ENCODE measurements at regions not wholly inside any gene's neighbourhood (a gene's known extent, or its start where the extent isn't known, plus 50 kb on each side); places are given as distances from the start of the nearest gene placed in this dataset.

DNA sequence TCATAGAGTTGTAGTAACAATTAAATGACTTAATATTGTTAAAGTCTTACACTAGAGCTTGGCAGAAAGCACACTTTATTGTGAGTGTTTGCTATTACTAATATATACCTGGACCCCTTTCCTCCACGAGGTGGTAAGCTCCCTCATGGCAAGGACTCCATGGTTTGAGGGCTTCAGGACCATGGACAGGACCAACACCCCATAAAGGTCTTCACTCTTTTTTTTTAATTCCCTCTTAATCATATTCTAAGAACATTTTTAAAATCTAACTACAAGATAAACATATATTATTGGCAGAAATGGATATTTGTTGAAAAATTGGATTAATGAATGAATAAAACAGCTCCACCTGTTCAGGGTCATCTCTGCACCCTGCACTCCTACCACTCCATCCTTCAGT, 154.5 kb downstream of the CBLN1 start:
- DNase-seq (ENCODE audit: low read depth): no peak

GRCh38 chr16:49121636-49122035, 160.0 kb downstream of the CBLN1 start:
- DNase-seq (ENCODE audit: low read depth): no peak

- no peak for DNase-seq (ENCODE audit: low read depth)
Observed at GRCh38 chr16:49120631-49121030, 161.0 kb downstream of the CBLN1 start.

GRCh38 chr16:49116873-49117272, 164.8 kb downstream of the CBLN1 start:
- DNase-seq (ENCODE audit: low read depth): no peak

- DNase-seq (ENCODE audit: low read depth): no peak
Observed at GRCh38 chr16:49115956-49116355, 165.7 kb downstream of the CBLN1 start.

DNA sequence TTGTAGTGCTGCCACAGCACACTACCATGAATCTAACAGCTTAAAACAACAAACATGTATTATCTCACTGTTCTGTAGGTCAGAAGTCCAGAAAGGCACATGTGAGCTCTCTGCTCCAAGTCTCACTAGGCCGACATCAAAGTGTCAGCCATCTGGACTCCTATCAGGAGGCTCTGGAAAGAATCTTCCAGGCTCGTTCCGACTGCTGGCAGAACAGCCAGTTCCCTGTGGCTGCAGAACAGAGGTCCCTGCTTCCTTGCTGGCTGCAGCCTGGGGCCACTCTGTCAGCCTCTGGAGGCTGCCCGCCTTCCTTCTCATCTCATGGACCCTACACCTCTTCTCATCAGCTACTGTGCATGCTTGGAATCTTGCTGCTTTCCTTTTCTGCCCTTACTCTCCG, 168.9 kb downstream of the CBLN1 start:
- no peak for DNase-seq (ENCODE audit: low read depth)

DNA sequence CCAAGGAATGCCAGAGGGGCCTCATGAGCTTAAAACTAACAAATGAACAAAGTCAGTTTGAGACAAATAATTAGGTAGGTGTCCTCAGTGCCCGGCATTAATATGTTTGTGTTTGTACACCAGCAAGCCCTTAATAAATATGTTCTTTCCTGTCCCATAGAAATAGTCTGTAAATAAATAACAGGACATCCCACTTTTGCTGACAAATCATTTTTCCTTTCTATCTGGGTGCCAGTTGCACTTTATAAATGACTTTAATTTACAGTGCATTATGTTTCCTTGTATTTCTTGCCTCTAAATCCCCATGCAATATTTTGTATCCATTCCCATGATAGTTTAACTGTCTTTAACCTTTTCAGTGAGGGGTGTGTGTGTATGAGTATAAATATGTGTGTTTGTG, 170.3 kb downstream of the CBLN1 start:
- DNase-seq (ENCODE audit: low read depth): no peak

DNA sequence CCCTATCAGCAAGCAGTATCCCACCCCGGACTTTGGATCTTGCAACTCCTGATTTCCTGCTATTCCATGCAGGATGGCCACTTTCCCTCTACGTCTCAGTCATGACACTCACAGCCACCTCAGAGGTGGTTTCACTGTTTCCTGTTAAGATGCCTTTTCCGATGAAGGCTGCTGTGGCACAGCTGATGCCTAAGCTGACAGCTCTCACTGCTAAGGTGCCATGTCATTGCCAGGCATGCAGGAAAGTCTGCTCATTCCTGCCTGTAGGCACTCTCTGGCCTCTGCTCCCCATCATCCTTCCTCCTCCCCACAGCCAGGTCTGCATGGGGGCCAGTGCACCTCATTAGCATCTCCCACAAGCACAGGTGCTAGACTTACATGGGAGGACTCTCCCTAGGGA, 173.0 kb downstream of the CBLN1 start:
- DNase-seq (ENCODE audit: low read depth): no peak

DNA sequence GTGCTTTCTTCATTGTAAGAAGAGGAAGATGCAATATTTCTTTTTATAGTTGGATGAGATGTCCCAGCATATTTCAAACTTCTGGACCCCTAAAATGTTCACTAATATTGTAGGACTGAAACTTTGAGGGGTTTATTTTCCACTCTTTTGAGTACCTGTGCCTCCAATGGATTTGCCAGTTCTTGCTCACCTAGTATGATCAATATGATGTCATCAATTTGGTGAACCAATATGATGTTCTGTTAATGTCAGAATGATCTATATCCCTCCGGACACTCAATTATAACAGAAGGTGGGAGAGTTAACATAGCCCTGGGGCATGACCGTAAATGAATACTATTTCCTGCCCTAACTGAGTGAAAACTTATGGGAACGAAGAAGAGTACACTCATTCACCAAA, 178.3 kb downstream of the CBLN1 start:
- DNase-seq (ENCODE audit: low read depth): no peak

GRCh38 chr16:49101997-49102396, 179.6 kb downstream of the CBLN1 start:
- no peak for DNase-seq (ENCODE audit: low read depth)

DNA sequence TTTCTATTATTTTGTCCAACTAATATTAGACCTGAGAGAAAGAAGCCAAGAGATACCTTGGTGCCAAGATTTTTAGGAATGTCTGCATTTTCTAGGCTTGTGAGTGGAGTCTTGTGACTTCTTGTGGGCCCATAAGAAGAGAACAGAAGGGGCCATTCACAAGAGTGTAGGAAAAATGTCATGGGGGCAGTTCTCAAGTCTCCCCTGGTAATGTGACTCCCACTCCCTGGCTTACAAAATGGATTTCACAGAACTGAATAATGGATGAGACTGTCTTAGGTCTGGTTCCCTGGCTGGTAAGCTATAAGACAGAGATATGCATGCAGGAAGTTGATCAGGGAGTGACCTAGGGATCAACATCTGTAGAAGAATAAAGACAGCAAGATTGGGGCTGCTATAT, 181.3 kb downstream of the CBLN1 start:
- DNase-seq (ENCODE audit: low read depth): no peak

DNA sequence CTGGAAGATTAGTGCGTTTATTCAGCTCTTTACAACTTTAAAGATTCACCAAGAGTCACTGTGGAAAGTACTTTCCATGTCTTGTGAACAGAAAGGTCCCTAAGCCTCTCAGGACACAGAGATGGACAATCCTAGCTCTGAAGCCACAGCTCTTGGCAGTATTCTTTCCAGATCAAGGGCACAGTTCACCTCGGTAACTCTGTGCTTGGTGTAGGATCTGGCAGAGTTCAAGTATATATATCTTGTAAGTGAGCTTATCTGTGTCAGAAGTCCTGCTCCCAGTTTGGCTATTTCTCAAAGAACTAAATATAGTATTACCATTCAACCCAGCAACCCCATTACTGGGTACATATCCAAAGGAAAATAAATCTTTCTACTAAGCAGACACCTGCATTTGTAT, 183.7 kb downstream of the CBLN1 start:
- DNase-seq (ENCODE audit: low read depth): no peak

- DNase-seq (ENCODE audit: low read depth): no peak
Observed at GRCh38 chr16:49096176-49096945, 185.3 kb downstream of the CBLN1 start.

- DNase-seq (ENCODE audit: low read depth): no peak
Observed at GRCh38 chr16:49095539-49095938, 186.1 kb downstream of the CBLN1 start.

DNA sequence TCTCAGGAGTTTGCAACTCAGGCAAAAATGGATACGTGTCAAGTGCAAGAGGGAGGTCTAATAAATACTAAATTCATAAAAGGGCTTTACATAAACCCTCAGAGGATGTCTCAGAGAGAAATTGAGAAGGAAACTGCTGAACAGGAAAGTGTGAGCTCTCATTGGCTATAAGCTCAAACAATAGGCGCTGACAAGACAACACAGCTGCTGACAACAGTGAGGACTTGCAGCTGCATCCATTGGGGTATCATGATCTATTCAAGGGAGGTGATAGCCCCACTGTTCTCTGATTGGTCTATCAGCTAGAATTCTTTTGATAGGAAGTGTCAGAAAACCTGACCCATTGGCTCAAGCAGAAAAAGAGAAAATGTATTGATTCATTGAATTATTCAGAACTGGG, 187.2 kb downstream of the CBLN1 start:
- DNase-seq (ENCODE audit: low read depth): no peak

DNA sequence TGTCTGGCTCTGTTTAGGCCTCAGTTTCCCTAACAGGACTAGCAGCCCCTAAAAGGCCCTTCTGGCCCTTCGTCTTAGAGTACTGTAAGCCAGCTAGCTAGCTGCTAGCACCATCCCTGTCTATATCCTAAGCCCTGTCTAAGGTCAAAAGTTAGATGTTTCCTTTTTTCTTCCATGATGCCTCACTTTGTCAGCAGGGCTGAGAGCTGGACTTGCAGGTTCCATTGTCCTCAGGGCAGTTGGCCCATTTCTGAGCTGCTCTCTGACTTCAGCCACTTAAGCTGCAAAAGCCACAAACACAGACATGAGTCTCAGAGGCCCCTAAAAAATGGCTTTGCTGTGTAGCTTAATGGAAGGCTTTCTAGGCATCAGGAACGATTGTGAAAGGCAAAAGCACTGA, 187.7 kb downstream of the CBLN1 start:
- DNase-seq (ENCODE audit: low read depth): no peak

GRCh38 chr16:49092704-49093103, 188.9 kb downstream of the CBLN1 start:
- no peak for DNase-seq (ENCODE audit: low read depth)

- no peak for DNase-seq (ENCODE audit: low read depth)
Observed at GRCh38 chr16:49089533-49089932, 192.1 kb downstream of the CBLN1 start.

DNA sequence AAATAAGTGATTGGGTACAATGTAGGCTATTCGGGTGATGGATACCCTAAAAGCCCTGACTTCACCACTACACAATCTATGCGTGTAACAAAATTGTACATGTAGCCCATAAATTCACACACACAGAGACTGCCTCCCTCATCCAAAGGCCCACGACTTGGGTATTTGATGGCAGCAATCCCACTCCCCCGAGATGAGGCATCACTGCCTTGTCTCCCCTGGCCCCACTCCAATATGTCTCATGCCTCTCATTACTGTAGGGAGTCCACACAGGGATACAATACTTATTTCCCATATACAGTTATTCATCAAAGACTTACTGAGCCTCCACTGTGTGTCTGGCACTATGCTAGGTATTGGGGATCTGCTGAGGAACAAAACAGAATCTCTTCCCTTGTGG, 192.6 kb downstream of the CBLN1 start:
- no peak for DNase-seq (ENCODE audit: low read depth)

DNA sequence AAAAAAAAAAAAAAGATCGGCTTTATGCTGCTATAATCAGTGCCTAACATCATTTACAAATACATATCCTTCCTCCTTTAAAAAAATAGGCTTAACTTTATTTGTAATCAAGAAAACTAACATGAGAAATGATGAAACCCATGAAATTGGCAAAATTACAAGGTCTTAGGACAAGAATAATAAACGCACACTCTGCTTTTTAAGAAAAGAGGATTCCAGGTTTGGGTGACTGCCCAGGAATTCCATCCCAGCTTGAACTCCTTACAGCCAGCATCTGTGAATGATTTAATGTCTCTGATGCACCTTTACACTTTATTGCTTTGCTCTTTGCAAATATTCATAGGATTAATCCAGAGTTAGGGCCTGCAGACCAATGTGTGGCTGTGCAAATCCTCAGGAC, 196.0 kb downstream of the CBLN1 start:
- no peak for DNase-seq (ENCODE audit: low read depth)

DNA sequence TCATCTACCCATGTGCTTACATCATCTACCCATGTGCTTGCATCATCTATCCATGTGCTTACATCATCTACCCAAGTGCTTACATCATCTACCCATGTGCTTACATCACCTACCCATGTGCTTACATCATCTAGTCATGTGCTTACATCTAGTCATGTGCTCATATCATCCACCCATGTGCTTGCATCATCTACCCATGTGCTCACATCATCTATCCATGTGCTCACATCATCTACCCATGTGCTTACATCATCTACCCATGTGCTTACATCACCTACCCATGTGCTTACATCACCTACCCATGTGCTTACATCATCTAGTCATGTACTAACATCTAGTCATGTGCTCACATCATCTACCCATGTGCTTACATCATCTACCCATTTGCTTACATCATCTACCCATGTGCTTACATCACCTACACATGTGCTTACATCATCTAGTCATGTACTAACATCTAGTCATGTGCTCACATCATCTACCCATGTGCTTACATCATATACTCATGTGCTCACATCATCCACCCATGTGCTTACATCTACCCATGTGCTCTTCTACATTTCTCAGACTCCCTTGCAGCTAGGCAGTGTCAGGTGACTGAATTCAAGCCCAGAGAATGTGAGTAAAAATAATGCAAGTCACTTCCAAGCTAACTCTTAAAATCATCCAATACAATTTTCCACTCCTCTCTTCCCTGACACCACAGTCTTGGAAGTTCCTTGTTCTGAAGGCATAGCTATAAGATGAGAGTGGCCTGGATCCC, 196.8 kb downstream of the CBLN1 start:
- DNase-seq (ENCODE audit: low read depth): no peak

GRCh38 chr16:49081554-49081953, 200.1 kb downstream of the CBLN1 start:
- no peak for DNase-seq (ENCODE audit: low read depth)

GRCh38 chr16:49081086-49081485, 200.6 kb downstream of the CBLN1 start:
- no peak for DNase-seq (ENCODE audit: low read depth)

GRCh38 chr16:49078571-49078970, 203.1 kb downstream of the CBLN1 start:
- DNase-seq (ENCODE audit: low read depth): no peak
